WTC11 (cell line): ENCODE measurements at regions not wholly inside any gene's neighbourhood (a gene's known extent, or its start where the extent isn't known, plus 50 kb on each side); places are given as distances from the start of the nearest gene placed in this dataset.

Source experiments
- ATF3 ChIP-seq: sonication (generic); formaldehyde crosslinking; conservative IDR thresholded peaks from 2 replicates; pipeline ENCODE4 v1.8.1; 2022; ENCODE audit warnings: mild to moderate bottlenecking, missing genetic modification reagents
- CTCF ChIP-seq: fragments of 200-600 bp; IDR thresholded peaks from 2 replicates; pipeline ENCODE4 v1.8.0; 2022; ENCODE audit warnings: antibody characterized with exemption
- E2F5 ChIP-seq: sonication (generic); formaldehyde crosslinking; IDR thresholded peaks from 2 replicates; pipeline ENCODE4 v1.8.1; 2022; ENCODE audit warnings: mild to moderate bottlenecking, moderate library complexity, missing genetic modification reagents
- ESRRA ChIP-seq: sonication (generic); formaldehyde crosslinking; IDR thresholded peaks from 2 replicates; pipeline ENCODE4 v1.8.1; 2022; ENCODE audit warnings: mild to moderate bottlenecking, missing genetic modification reagents, borderline replicate concordance
- GABPB1 ChIP-seq: sonication (generic); formaldehyde crosslinking; IDR thresholded peaks from 2 replicates; pipeline ENCODE4 v1.8.1; 2023; ENCODE audit warnings: mild to moderate bottlenecking, missing genetic modification reagents
- JUN ChIP-seq: sonication (generic); formaldehyde crosslinking; IDR thresholded peaks from 2 replicates; pipeline ENCODE4 v1.8.0; 2023; ENCODE audit warnings: mild to moderate bottlenecking, missing genetic modification reagents
- MLX ChIP-seq: sonication (generic); formaldehyde crosslinking; IDR thresholded peaks from 2 replicates; pipeline ENCODE4 v1.8.1; 2023; ENCODE audit warnings: mild to moderate bottlenecking, missing genetic modification reagents, moderate library complexity
- MYBL2 ChIP-seq: sonication (generic); formaldehyde crosslinking; IDR thresholded peaks from 2 replicates; pipeline ENCODE4 v1.8.1; 2023; ENCODE audit warnings: mild to moderate bottlenecking, moderate library complexity, missing genetic modification reagents
- PRDM15 ChIP-seq: sonication (generic); formaldehyde crosslinking; IDR thresholded peaks from 2 replicates; pipeline ENCODE4 v1.8.0; 2022; ENCODE audit warnings: missing genetic modification reagents
- SP1 ChIP-seq: sonication (generic); formaldehyde crosslinking; conservative IDR thresholded peaks from 2 replicates; pipeline ENCODE4 v1.8.1; 2022; ENCODE audit warnings: missing genetic modification reagents
- TCF7 ChIP-seq: sonication (generic); formaldehyde crosslinking; IDR thresholded peaks from 2 replicates; pipeline ENCODE4 v1.8.0; 2022; ENCODE audit warnings: mild to moderate bottlenecking, low read depth, missing genetic modification reagents, moderate library complexity
- TEAD4 ChIP-seq: sonication (generic); formaldehyde crosslinking; IDR thresholded peaks from 2 replicates; pipeline ENCODE4 v1.8.0; 2022; ENCODE audit warnings: mild to moderate bottlenecking, missing genetic modification reagents
- ZNF138 ChIP-seq: sonication (generic); formaldehyde crosslinking; conservative IDR thresholded peaks from 2 replicates; pipeline ENCODE4 v1.8.1; 2022; ENCODE audit warnings: mild to moderate bottlenecking, moderate library complexity, missing genetic modification reagents
- ZNF281 ChIP-seq: sonication (generic); formaldehyde crosslinking; IDR thresholded peaks from 2 replicates; pipeline ENCODE4 v1.8.0; 2023; ENCODE audit warnings: mild to moderate bottlenecking, missing genetic modification reagents

- no peak for TF ChIP-seq MYBL2 (CRISPR knock-in tag)
- TF ChIP-seq TCF7 (CRISPR knock-in tag) = no peak
- no peak for TF ChIP-seq JUN (CRISPR knock-in tag)
- no peak for TF ChIP-seq CTCF
- no peak for TF ChIP-seq MLX (CRISPR knock-in tag)
- TF ChIP-seq SP1 = no peak
- TF ChIP-seq TEAD4 (CRISPR knock-in tag) = no peak
- no peak for TF ChIP-seq GABPB1 (CRISPR knock-in tag)
- TF ChIP-seq ZNF138 (CRISPR knock-in tag) = no peak
- TF ChIP-seq ATF3 (CRISPR knock-in tag) = no peak
- TF ChIP-seq E2F5 = no peak
- TF ChIP-seq PRDM15 (CRISPR knock-in tag) = no peak
- no peak for TF ChIP-seq ESRRA (CRISPR knock-in tag)
- no peak for TF ChIP-seq ZNF281 (CRISPR knock-in tag)
These were observed 140.7 kb downstream of the HTR1B start for GRCh38 chr6:77322604-77323003.
